OCI-LY1 (cell line): ENCODE measurements at regions not wholly inside any gene's neighbourhood (a gene's known extent, or its start where the extent isn't known, plus 50 kb on each side); places are given as distances from the start of the nearest gene placed in this dataset.
A peak's percentile ranks its signal among the peaks of the same experiment; 100 is the strongest.

Source experiments
- H2AFZ ChIP-seq: fragments of 200-600 bp; sonication (generic), shearing (Covaris generic); 2 replicates; pipeline ENCODE4 v1.6.0; 2014; ENCODE audit warnings: antibody characterized with exemption, mild to moderate bottlenecking, low read length
- H3F3A ChIP-seq: fragments of 200-600 bp; sonication (generic), shearing (Covaris generic); 2 replicates; pipeline ENCODE4 v1.6.0; 2014; ENCODE audit warnings: mild to moderate bottlenecking, antibody characterized with exemption, low read length, moderate library complexity; ENCODE audit not compliant: insufficient read depth
- H3K27ac ChIP-seq: fragments of 200-600 bp; sonication (generic); 2 replicates; pipeline ENCODE4 v1.5.1; 2014; ENCODE audit warnings: low read length, mixed run types, mild to moderate bottlenecking, low read depth; ENCODE audit not compliant: poor library complexity, severe bottlenecking
- H3K27me3 ChIP-seq: fragments of 200-600 bp; sonication (generic); 2 replicates; pipeline ENCODE4 v1.6.0; 2014; ENCODE audit warnings: antibody characterized with exemption, mild to moderate bottlenecking, low read length, moderate library complexity; ENCODE audit not compliant: insufficient read depth
- H3K36me3 ChIP-seq: fragments of 200-600 bp; sonication (generic); 2 replicates; pipeline ENCODE4 v1.6.1; 2014; ENCODE audit warnings: mild to moderate bottlenecking, antibody characterized with exemption, low read length, moderate library complexity, mixed read lengths; ENCODE audit not compliant: insufficient read depth
- H3K4me1 ChIP-seq: fragments of 200-600 bp; sonication (generic); 2 replicates; pipeline ENCODE4 v1.5.1; 2014; ENCODE audit warnings: mild to moderate bottlenecking, low read length, moderate library complexity; ENCODE audit not compliant: insufficient read depth, severe bottlenecking
- H3K4me2 ChIP-seq: fragments of 200-600 bp; sonication (generic), shearing (Covaris generic); 2 replicates; pipeline ENCODE4 v1.6.1; 2014; ENCODE audit warnings: low read length
- H3K4me3 ChIP-seq: fragments of 200-600 bp; sonication (generic); 2 replicates; pipeline ENCODE4 v1.5.1; 2014; ENCODE audit warnings: low read length, low read depth, mild to moderate bottlenecking, mixed read lengths; ENCODE audit not compliant: poor library complexity, severe bottlenecking
- H3K79me2 ChIP-seq: fragments of 200-600 bp; shearing (Covaris generic); 2 replicates; pipeline ENCODE4 v1.6.1; 2016; ENCODE audit warnings: mixed run types, low read length, mixed read lengths; ENCODE audit not compliant: insufficient read depth
- H3K9ac ChIP-seq: fragments of 200-600 bp; sonication (generic), shearing (Covaris generic); 2 replicates; pipeline ENCODE4 v1.6.1; 2014; ENCODE audit warnings: mild to moderate bottlenecking, low read length, mixed read lengths
- H3K9me2 ChIP-seq: fragments of 200-600 bp; sonication (generic), shearing (Covaris generic); 2 replicates; pipeline ENCODE4 v1.6.1; 2014; ENCODE audit warnings: low read depth, mild to moderate bottlenecking, low read length, mixed read lengths
- H3K9me3 ChIP-seq: fragments of 200-600 bp; shearing (Covaris generic); 2 replicates; pipeline ENCODE4 v1.6.1; 2014; ENCODE audit warnings: low read length, mixed read lengths
- H4K20me1 ChIP-seq: fragments of 200-600 bp; sonication (generic), shearing (Covaris generic); 2 replicates; pipeline ENCODE4 v1.6.0; 2016; ENCODE audit warnings: mild to moderate bottlenecking, low read length; ENCODE audit not compliant: insufficient read depth
- CTCF ChIP-seq: fragments of 200-600 bp; sonication (generic), shearing (Covaris generic); IDR thresholded peaks from 2 replicates; pipeline ENCODE4 v1.5.1; 2017; ENCODE audit warnings: mild to moderate bottlenecking, antibody characterized with exemption, low read length, moderate library complexity, mixed read lengths
- EZH2 ChIP-seq: fragments of 200-600 bp; sonication (generic), shearing (Covaris generic); IDR thresholded peaks from 2 replicates; pipeline ENCODE4 v1.8.0; 2017; ENCODE audit warnings: borderline replicate concordance, mixed run types, mild to moderate bottlenecking, antibody characterized with exemption, low read length, moderate library complexity, mixed read lengths

- no peaks in the 10 kb centered on the region for H3K79me2 ChIP-seq
- no peak overlapping the region for H2AFZ ChIP-seq
- TF ChIP-seq EZH2 = no peak
- no peak for TF ChIP-seq CTCF
- no peaks in the 10 kb centered on the region; the same call in 1 of the 2 replicates for H3K36me3 ChIP-seq
- peak overlapping the region; percentile 28 for H3K27ac ChIP-seq
- no peaks in the 10 kb centered on the region for H3K27me3 ChIP-seq
- H3K4me2 ChIP-seq = no peak overlapping the region
- H3K4me1 ChIP-seq = peaks cover 29% of the 10 kb centered on the region
- no peak overlapping the region for H3K9ac ChIP-seq
- H3K9me3 ChIP-seq = no peaks in the 10 kb centered on the region
- no peaks in the 10 kb centered on the region for H3K9me2 ChIP-seq
- H3K4me3 ChIP-seq = no peak overlapping the region
- H3F3A ChIP-seq = no peaks in the 10 kb centered on the region
- no peaks in the 10 kb centered on the region for H4K20me1 ChIP-seq
These were observed 338.2 kb upstream of the GATB start for GRCh38 chr4:152099061-152099425.

- Histone ChIP-seq H3F3A (no peaks in the 10 kb centered on the region), H3K27ac (peak overlapping the region; percentile 28), H4K20me1 (no peaks in the 10 kb centered on the region), H3K9ac (no peak overlapping the region), H3K9me3 (no peaks in the 10 kb centered on the region), H3K4me1 (peaks cover 29% of the 10 kb centered on the region), H2AFZ (no peak overlapping the region), H3K4me3 (no peak overlapping the region), H3K9me2 (no peaks in the 10 kb centered on the region), H3K27me3 (no peaks in the 10 kb centered on the region), H3K79me2 (no peaks in the 10 kb centered on the region), H3K36me3 (no peaks in the 10 kb centered on the region; the same call in 1 of the 2 replicates), H3K4me2 (no peak overlapping the region)
- TF ChIP-seq CTCF (no peak), EZH2 (no peak)
These were observed 337.7 kb upstream of the GATB start for GRCh38 chr4:152098365-152099060.

- Histone ChIP-seq H2AFZ (no peak overlapping the region), H3K9me2 (no peaks in the 10 kb centered on the region), H3K27ac (no peak overlapping the region), H4K20me1 (no peaks in the 10 kb centered on the region), H3K9ac (no peak overlapping the region), H3K4me3 (no peak overlapping the region), H3K9me3 (no peaks in the 10 kb centered on the region), H3K4me1 (peaks cover 29% of the 10 kb centered on the region), H3K4me2 (no peak overlapping the region), H3K36me3 (no peaks in the 10 kb centered on the region; the same call in 1 of the 2 replicates), H3K27me3 (no peaks in the 10 kb centered on the region), H3K79me2 (no peaks in the 10 kb centered on the region), H3F3A (no peaks in the 10 kb centered on the region)
- TF ChIP-seq EZH2 (no peak), CTCF (no peak)
These were observed 336.6 kb upstream of the GATB start for GRCh38 chr4:152097371-152097770.
